ENCODE measurements at regions not wholly inside any gene's neighbourhood (a gene's known extent, or its start where the extent isn't known, plus 50 kb on each side); places are given as distances from the start of the nearest gene placed in this dataset.

DNA sequence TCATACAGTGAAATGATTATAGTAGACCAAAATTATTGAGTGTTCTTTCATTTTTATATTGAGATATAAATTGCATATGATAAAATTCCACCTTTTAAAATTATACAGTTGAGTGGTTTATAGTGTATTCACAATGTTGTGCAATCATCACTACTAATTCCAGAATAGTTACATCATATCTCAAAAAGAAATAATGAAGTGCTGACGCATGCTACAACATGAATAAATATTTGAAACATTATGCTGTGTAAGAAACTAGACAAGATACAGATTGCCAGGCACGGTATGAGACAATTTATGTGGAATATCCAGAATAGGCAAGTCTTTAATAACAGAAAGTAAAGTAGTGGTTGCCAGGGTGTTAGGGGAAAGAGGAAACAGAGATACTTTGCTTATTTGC, 871.7 kb downstream of the FAM133A start:
- TF ChIP-seq, protein P1, sequence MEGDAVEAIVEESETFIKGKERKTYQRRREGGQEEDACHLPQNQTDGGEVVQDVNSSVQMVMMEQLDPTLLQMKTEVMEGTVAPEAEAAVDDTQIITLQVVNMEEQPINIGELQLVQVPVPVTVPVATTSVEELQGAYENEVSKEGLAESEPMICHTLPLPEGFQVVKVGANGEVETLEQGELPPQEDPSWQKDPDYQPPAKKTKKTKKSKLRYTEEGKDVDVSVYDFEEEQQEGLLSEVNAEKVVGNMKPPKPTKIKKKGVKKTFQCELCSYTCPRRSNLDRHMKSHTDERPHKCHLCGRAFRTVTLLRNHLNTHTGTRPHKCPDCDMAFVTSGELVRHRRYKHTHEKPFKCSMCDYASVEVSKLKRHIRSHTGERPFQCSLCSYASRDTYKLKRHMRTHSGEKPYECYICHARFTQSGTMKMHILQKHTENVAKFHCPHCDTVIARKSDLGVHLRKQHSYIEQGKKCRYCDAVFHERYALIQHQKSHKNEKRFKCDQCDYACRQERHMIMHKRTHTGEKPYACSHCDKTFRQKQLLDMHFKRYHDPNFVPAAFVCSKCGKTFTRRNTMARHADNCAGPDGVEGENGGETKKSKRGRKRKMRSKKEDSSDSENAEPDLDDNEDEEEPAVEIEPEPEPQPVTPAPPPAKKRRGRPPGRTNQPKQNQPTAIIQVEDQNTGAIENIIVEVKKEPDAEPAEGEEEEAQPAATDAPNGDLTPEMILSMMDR (IDR thresholded peaks at IDR 0.05; ENCODE audit: insufficient read depth, low read depth, low read length), result no peak
- no peak for TF ChIP-seq EZH2 (IDR thresholded peaks at IDR 0.05; ENCODE audit: insufficient read depth, low read length)

Measured in astrocyte (in vitro differentiated cells and primary cell).